NCI-H748 treated with DMSO at 0.1 percent for 48 hours (cell line): ENCODE measurements at regions not wholly inside any gene's neighbourhood (a gene's known extent, or its start where the extent isn't known, plus 50 kb on each side); places are given as distances from the start of the nearest gene placed in this dataset.

ENCODE experiments used
- DNase-seq: peaks from one replicate; lab custom pipeline; 2025; lab: John Stamatoyannopoulos, UW

DNA sequence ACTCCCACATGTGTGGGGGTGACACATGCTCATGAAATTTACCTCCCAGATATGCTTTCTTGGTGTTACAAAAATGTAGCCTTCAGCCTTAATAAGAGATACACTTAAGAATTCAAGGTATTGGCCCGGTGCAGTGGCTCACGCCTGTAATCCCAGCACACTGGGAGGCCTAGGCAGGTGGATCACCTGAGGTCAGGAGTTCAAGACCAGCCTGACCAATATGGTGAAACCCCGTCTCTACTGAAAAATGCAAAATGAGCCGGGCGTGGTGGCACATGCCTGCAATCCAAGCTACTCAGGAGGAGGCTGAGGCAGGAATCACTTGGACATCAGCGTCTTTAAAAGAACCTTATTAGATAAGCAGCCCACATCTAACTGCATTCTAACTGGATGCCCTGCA, 614.3 kb upstream of the CDH4 start:
- no peak for DNase-seq

DNA sequence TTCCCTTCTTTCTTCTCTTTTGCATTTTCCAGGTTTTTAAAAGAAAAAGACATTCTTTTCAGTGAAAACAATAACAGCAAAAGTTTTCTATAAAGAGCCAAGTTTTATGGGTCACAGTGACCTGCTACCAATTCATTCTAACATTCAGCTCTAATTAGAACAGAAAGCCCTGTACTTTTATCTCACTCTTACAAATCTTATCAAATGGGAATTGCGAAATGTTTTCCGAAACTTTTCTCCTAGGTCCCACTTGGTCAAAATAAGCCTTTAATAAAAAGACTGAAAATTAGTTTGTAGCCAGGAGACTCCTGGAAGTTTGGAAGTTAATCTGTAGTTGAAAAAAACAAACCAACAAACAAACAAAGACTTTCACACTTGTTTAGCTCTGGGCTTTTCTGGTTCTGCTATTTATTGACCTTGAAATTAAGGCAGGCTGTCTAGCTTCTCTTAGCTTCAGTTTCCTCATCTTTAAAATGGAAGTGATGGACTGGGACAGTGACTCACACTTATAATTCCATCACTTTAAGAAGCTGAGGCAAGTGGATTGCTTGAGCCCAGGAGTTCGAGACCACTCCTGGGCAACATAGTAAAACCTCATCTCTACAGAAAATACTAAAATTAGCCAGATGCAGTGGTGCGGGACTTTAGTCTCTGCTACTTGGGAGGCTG, 613.5 kb upstream of the CDH4 start:
- no peak for DNase-seq

DNA sequence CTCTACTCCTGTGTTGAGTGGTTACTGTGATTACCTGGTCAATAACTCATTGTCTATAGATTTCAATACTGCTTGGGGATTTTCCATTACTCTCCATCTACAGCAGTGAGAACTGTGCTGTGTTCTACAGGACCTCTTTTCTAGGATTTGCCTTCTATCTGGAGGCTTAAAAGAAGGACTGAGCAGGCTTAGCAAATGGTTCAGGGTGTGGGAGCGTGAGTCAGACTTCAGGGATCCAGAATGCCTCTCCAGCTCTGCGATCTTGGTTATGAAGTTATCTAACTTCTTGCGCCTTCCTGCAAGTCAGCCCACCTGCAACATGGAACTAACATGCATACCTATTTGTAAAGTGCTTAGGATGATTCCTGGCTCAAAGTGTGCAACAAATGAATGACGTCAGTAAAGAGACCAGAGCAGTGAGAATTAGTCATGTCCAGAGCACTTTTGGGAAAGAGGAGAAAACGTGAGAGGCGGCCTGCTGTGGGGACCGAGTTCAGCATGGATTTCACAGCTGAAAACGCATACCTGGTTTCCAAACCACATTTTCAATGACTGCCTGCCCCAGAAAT, 610.1 kb upstream of the CDH4 start:
- no peak for DNase-seq

DNA sequence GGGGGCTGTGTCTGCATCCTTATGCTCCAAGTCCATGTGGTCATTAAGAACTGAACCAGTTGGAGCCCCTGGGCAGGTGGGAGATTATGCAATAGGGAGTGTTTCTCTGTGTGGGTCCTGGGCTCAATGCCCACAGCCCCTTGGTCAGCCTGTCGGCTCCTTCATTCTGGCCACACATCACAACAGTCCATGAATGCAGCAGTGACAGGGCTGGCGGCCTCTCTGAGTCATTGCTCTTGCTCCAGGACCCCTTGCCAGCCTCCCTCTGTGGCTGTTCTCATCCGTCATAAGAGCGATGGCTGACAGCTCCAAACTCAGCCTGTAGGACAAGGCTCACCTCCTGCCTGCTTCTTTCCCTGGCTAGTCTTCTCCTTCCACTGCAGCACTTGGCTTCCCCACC, 609.5 kb upstream of the CDH4 start:
- no peak for DNase-seq

DNA sequence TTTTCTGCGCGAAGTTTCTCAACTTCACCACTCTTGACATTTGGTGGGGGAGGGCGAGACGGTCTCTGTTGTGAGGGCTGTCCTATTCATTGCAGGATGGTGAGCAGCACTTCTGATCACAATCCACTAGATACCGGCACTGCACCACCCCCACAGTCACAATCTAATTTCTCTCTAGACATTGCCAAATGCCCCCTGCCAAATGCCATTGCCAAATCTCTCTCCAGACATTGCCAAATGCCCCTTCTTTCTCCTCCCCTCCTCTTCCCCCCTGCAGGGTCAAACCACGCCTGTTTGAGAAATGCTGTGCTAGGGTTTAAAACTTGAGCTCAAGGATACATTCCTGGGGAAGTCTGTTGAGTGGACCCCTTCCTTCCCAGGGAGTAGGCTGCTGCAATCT, 603.5 kb upstream of the CDH4 start:
- no peak for DNase-seq

DNA sequence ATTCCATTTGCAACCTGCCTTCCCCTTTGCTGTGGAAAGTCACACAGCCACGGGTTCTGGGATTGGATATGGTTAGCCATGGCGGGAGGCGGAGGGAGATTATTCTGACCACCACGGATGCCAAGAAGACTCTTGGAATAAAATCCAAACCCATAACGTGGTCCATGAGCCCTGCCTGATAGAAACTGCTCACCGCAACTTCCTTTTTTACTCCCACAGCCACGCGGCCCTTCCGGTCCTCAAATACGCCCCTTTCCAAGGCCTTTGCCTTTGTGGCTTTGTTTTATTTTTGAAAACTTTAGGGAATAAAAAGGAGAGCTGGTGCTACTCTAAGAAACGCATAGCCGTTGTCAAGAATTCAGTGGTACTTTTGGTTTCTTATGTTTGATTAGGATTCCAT, 602.5 kb upstream of the CDH4 start:
- no peak for DNase-seq

DNA sequence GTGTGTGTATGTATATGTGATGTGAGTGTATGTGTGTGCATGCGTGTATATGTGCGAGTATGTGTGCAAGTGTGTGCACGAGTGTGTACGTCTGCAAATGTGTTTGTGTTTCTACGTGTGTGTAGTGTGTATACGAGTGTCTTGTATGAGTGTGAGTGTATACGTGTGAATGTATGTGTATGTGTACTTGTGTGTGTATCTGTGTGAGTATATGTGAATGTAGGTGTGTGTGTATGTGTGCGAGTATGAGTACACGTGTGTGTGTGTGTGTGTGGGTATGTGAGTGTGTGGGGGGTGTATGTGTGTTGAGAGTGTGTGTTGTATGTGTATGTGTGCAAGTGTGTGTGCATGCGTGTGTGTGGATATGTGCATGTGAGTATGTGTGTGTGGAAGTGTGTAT, 602.0 kb upstream of the CDH4 start:
- no peak for DNase-seq

DNA sequence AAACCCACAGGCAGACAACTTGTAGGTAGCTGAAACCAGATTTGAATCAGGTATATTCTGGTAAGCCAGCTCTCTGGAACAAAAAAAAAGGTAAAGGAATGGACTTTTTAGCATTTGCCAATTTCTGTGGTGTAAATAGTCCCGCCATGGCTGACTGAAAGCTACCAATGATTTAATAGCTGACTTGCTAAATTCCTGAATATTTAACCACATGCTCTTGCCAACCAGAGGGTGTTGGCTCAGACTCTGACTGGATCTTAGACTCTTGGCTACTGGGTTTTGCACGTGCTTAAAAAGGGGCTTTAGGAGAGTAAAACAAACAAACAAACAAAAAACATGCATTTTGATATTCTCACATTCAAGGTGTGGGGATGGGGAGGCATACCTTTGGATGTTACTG, 600.0 kb upstream of the CDH4 start:
- DNase-seq, result no peak

DNA sequence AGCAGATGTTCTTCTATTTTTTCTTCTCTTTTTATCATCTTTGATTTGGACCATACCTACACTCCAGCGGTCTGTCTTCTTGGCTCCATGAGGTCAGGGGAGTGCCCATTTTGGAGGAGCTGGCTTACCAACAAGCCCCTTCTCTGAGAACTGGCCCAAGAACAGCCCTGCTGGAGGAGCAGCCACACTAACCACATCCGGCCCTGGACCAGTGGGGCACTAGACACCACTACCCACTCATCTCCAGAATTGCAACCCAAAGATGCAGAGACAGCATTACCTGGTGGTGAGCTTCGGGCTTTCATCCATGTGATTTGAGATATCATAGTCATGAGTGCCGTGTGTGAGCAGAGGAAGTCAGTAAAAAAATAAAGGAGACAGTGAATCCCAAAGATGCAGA, 599.4 kb upstream of the CDH4 start:
- DNase-seq, result no peak

DNA sequence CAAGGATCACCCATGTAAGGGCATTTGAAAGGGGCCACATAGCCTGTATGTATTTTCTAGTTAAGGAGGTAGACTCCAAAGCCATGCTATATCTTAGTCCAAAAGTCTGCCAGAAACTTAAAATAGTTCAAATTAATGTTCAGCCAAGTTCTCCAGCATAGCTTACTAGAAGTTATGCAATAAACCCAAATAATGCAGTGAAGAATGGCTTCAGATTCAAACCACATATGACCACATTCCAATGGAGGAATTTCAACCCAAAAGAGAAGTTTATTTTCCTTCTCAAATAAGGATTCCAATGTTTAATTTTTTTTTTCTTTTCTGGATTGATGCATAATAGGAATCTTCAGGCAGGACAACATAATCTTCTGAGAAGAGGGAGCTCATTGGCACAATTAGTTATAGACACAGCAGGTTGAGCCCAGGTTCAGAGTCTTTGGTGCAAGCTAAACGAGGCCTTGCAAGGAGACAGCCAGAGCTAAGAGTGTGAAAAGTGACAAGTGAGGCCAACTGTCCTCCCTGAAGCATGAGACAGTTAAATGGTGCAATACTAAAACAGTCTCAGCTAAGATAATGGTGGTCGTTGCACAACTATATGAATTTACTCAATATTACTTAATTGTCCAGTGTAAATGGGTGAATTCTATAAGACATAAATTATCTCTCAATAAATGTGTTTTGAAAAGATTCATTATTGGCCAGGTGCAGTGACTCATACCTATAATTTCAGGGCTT, 598.8 kb upstream of the CDH4 start:
- DNase-seq, result no peak

DNA sequence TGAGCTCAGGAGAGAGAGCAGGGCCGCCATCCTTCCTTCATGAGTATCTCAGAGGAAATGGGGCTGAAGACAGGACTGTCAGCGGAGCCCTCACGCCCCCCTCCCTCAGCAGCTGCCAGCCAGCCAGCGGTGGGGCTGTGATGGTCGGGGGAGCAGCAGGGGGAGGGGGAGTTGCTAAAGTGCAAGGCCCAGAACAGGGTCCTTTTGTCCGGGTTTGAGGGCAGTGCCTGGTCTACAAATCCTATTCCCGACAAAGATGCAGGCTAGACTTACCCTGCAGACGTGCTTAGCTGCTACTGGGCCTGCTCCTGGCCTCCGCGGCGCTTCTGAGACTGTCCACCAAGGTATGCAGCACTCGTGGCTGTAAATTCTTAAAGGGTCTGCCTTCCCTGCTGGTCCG, 593.4 kb upstream of the CDH4 start:
- no peak for DNase-seq

DNA sequence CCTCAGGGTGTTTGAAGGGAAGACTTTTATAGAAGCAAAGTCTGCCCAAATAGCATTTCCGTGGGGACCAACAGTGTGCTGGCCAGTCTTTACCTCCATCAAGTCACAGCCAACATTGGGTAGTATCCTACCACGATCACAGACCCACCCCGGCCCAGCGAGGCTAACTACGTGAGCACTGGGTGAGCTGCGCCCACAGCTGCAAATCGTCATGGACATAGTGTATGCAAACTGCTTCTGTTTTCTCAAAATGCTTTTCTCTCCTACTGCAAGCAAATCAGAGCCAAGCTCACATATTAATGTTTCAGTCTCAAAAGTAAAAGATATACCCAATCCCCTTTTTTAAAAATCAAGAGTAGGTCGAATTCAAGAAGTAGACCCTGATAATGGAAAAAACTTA, 592.8 kb upstream of the CDH4 start:
- DNase-seq, result no peak

DNA sequence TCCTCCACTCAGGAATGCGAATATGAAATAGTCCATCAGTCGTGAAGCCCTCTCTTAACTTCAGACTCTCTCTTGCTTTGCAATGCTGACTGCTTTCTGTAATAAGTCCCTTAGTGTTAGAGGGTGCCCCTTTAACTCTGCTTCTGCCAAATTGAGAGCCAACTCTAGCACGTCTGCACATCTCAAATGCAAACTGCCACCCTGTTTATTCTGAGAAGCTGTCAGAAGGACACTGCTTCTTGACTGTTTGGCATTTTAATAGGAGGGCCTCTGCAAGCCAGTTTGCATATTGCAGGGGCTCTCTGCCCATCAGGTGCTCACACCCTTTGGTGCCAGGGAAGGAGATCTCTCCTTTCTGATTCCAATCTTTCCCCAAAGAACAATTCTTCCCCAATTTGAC, 589.8 kb upstream of the CDH4 start:
- DNase-seq, result no peak

DNA sequence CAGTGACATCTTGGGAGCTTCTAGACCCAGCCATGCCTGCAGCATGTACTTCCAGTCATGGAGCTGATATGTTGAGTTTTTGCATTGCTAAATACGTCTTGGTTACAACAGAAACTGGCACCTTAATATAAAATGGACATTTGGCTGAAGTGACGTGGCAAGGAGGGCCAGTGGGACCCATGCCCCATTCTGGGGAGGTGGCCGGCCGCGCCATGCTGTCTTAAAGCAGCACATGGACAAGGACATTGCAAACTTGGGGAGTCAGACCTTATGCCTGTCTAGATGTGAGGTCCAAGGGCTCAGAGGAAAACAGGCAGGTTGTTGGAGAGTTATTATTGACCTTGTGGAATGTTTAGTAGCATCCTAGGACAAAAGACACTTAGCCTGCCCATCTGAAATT, 588.0 kb upstream of the CDH4 start:
- no peak for DNase-seq

DNA sequence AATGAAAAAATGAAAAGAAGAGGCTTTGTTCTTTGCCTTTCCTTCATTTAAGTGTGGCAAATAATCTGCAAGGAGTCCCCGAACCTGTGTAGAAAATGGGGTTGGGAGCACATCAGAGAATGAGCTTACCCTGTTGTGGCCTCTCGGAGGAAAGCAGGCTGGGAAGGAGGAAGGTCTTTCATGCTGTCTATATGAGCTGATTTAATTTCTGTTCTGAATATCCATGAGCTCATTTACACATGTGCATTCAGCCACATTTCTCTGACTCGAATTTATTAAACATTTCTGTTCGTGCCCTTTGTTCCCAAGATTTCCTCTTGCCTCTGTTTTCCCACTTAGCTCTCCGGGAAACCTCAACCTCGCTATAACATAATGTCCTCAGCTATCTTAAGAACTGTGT, 584.4 kb upstream of the CDH4 start:
- no peak for DNase-seq

DNA sequence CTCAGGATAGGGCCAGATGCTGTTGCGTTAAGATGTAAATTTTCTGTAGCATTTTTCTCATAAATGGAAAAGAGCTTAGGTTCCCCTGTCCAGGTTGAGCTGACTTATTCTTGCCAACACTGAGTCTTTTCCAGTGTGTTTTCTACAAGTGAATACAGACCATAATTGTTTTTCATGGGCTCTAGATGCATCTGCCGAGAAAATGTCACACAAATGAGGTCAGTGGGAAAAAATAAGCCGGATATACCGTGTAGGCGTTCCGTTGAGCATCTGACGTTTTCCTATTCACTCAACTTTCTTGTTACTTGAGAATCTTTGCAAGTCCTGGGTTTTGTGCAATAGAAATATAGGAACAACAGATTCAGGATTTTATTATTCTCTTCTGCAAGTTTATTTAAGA, 582.9 kb upstream of the CDH4 start:
- DNase-seq, result no peak

DNA sequence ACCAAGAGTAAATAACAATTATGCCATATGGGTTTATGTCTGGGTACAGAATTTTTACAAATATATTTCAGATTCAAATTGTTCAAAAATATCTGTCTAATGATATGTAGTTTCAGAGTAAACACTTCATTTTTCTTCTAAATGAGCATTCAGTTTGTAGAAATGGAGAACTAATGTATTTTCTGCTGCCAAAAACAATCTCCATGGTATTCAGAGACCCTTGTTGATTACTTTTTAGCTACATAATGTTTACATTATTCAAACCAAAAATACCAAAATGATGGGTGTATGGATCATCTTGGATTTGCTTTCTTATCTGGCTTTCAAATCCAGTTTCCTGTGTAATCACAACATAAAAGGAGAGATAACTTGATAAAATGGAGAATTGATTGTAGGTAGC, 576.0 kb upstream of the CDH4 start:
- no peak for DNase-seq

DNA sequence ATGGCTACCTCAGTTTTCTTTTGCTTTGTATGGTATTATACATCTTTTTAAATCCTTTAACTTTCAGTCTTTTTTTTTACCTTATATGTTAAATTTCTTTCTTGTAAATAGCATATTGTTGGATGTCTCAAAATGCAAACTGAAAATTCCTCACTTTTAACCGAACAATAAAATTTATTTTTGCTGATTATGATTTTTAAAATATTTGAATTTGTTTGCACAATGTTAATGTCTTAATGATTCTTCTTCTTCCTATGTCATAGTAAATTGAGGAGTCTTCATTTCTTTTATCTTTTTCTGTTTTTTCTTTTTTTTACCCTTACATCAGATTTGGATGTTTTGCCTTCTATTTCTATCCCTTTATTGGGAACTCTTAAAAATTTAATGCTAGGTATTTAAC, 574.2 kb upstream of the CDH4 start:
- no peak for DNase-seq

DNA sequence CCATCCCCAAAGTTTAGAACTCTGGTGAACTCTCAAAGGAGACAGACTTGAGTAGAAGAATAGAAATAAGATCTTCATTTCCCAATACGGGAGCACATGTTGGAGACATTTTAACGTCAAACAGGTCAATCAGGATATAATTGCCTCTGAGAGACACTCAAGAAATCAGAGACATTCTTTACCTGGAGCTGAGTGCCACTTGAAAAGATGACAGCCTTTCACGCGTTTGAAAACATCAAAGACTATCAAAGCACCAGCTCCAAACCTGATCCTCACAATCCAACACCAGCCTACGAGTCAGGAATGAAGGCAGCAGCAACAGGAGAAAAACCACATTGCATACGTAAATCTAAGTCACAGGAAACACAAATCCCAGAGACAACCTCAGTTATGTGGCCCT, 571.5 kb upstream of the CDH4 start:
- no peak for DNase-seq

DNA sequence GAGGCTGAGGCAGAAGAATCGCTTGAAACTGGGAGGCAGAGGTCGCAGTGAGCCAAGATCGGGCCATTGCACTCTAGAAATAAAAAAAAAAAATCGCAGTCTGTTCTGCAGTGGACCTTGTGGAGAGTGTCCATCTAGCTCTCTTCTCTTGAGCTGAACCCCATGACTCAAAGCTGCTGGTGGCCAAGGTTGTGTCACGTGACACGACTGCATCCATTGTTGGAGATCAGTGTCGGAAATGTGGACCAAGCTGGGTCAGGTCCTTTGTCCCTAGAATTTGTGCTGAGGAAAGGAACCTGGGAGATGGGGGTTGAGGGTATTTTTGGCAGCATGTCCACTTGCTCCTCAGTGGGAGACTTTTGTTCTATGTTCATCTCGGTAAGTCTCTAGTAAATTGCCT, 564.8 kb upstream of the CDH4 start:
- no peak for DNase-seq

DNA sequence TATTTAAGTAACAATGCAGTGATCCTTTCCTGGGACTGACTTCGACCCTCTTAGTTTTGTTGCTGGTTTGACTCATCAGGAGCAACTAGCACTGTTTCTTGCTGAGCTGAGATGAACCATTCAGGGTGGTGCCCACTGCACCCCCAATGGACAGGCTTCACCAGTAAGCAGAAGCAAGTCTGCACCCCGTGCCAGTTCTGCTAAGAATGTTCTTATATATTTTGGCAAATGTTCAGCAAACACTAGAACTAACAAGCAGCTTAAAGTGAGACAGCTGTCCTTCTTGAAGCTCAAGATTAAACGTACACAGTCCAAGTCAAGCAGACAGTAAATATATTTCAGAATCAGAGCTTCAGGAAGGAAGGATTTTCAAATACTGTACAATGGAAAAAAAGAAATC, 561.3 kb upstream of the CDH4 start:
- no peak for DNase-seq

DNA sequence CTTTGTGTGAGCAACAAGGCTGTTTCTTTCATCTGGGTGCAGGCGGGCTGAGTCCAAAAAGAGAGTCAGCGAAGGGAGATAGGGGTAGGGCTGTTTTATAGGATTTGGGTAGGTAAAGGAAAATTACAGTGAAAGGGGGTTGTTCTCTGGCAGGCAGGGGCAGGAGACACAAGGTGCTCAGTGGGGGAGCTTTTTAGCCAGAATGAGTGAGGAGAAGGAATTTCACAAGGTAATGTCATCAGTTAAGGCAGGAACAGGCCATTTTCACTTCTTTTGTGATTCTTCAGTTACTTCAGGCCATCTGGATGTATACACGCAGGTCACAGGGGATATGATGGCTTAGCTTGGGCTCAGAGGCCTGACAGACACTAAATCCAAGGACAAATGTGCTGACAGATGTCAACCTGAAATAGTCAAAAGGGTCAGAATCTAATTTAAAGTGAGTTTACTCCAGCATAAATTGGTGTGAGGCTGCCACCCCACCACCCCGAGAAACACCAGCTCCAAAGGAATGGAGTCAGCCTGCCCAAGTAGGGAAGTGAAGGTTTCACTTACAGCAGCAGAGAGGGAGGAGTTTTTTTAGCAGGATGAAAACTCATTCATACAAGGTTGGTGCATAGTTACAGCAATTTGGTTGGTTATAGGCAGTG, 560.0 kb upstream of the CDH4 start:
- DNase-seq, result no peak

DNA sequence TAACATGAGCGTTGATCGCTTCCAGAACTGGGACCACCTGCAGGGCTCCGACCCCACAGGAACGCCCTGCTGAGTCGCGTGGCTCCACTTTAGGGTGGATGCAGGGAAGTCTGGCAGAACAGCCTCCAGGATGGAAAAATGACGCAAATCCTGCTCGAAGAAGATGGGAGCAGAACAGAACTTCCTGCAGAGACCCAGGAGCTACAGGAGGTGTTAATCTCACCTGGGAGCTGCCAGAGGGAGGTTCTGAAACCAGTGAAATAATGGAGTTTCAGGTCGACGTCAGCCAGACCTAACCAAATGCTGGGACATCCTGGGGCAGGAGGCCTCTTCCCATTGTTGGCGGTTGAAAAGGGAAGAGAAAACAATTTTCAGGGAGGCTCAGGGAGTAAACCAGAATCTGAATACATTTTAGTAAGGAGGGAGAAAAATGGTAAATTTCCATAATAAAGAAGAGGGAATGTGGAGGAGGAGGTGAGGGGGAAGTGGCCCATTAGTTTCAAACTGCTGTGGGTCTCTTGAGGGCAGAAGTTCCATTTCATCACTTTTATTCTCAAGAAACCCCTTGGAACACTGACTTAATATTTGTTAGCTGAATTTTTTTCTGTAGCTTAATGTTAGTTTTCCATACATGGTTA, 558.4 kb upstream of the CDH4 start:
- DNase-seq, result no peak
